ENCODE measurements at regions not wholly inside any gene's neighbourhood (a gene's known extent, or its start where the extent isn't known, plus 50 kb on each side); places are given as distances from the start of the nearest gene placed in this dataset.
"Not testable (repeated sequence)": the region's sequence is repeated elsewhere in the genome, so short reads cannot be mapped to it uniquely, and the experiment has no call there.

DNA sequence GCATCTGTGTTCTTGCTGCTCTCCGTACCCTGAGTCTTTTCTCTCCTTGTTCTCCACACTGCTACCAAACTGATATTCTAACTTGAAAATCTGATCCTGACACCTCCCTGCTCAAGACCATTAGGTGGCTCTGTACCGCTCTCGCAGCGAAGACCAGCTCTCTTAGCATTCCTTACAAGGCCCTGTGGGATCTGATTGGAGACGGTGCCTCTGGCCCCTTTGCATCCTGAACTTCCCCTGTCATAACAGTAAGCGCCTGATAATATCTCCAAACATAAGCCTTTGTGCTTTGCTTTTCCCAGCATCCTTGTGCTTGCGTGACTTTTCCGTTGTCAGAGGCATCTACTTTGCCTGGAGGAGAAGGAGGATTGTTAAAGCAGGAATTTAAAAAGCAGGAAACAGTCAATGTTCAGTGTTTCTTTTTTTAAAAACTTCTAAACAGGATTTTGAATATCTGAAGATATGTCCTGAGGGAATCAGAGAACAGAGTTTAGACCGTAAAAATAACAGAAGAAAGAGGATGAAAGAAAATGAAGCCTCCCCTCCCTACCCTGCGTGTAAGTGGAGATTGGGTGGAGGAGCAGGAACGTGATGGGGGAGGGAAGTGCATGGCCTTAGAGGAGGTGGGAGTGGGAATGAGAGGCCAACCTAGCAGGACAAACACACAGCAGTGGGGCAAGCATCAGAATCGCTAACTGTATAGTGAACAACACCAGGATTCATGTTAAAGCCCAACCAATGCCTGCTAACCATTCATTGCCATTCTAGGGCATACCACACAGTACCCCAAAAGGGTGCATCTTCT is 89.2 kb upstream of the STMND1 start:
- peak; percentile 20 for DNase-seq (ENCODE audit: low spot score)

DNA sequence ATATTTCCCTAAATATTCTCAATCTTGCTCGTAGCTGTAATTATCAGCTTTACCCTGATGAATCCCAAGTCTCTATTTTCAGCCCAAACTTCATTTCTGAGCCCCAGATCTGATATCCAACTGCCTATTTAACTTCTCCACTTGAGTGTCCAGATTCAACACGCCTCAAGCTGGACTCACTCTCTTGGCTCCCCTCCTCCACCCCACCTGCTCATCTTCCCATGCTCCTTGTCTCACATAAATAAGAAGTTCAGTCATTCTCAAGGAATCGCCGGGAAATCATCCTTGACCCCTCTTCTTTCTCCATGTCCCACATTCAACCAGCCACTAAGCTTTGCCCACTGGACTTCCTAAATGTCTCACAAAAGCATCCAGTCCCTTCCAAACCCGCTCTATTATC is 89.9 kb upstream of the STMND1 start:
- no peak for DNase-seq (ENCODE audit: low spot score)

DNA sequence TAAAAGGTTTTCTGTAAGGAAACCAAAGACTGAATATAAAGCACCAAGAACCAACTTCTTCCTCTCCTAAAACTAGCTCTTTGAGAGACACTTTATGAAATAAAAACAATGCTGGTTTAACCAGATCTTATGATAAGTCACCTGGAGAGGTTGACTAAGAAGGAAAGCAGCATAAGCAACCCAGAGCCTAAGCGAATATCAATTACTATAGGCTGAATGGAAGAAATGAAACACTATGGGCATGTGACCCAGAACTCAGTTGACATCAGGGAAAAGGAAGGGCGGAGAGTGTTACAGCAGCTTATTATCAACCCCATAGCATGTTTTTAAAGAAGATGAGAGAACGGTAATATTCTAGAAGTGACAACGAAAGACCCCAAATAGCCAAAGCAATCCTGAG is 94.1 kb upstream of the STMND1 start:
- no peak for DNase-seq (ENCODE audit: low spot score)

GRCh38 chr6:17006543-17006942 is 95.3 kb upstream of the STMND1 start:
- DNase-seq (ENCODE audit: low spot score), result no peak

GRCh38 chr6:17004269-17004668 is 97.6 kb upstream of the STMND1 start:
- no peak for DNase-seq (ENCODE audit: low spot score)

- no peak for DNase-seq (ENCODE audit: low spot score)
Observed at GRCh38 chr6:17002123-17002522, 99.7 kb upstream of the STMND1 start.

GRCh38 chr6:17001188-17001587 is 100.7 kb upstream of the STMND1 start:
- no peak for DNase-seq (ENCODE audit: low spot score)

GRCh38 chr6:16999491-17000436 is 102.1 kb upstream of the STMND1 start:
- DNase-seq (ENCODE audit: low spot score), result no peak

DNA sequence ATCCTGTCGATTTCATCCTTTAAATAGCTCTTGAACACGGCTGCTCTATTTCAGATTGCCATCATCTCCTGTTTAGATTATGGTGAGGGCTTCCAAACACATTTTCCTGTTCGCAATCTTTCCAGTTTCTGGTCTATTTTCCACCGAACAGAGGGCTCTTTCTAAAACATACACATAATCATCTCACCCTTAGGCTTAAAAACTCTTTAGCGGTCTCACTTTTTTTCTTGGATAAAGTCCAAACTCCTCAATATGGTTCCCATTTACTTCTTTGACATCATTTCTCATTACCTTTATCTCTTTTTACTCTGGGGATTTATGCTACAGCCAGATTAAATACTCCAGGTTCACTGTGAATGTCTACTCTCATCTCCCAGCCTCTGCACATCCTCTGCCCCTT is 103.4 kb upstream of the STMND1 start:
- no peak for DNase-seq (ENCODE audit: low spot score)

- no peak for DNase-seq (ENCODE audit: low spot score)
Observed at GRCh38 chr6:16995511-16996250, 106.2 kb upstream of the STMND1 start.

- DNase-seq (ENCODE audit: low spot score), result no peak
Observed at GRCh38 chr6:16993396-16993795, 108.5 kb upstream of the STMND1 start.

- no peak for DNase-seq (ENCODE audit: low spot score)
Observed at GRCh38 chr6:16991981-16992629, 109.7 kb upstream of the STMND1 start.

GRCh38 chr6:16989976-16990375 is 111.9 kb upstream of the STMND1 start:
- not testable (repeated sequence) for DNase-seq (ENCODE audit: low spot score)

- DNase-seq (ENCODE audit: low spot score), result no peak
Observed at GRCh38 chr6:16989382-16989781, 112.5 kb upstream of the STMND1 start.

DNA sequence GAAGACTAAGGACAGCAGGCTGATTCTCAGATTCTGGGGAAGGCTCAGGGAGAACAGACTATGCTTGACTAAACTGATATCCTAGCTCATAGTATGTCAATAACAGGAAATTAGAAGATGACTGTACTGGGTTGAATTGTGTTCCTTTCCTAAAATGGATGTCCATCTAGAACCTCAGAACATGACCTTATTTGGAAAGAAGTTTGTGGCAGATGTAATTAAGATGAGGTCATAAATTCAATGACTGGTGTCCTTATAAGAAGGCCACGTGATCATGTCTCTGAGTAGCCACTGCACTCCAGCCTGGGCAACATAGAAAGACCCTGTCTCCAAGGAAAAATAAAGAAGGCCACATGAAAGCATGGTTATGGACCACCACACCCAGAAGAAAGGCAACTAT is 113.9 kb upstream of the STMND1 start:
- DNase-seq (ENCODE audit: low spot score), result no peak

DNA sequence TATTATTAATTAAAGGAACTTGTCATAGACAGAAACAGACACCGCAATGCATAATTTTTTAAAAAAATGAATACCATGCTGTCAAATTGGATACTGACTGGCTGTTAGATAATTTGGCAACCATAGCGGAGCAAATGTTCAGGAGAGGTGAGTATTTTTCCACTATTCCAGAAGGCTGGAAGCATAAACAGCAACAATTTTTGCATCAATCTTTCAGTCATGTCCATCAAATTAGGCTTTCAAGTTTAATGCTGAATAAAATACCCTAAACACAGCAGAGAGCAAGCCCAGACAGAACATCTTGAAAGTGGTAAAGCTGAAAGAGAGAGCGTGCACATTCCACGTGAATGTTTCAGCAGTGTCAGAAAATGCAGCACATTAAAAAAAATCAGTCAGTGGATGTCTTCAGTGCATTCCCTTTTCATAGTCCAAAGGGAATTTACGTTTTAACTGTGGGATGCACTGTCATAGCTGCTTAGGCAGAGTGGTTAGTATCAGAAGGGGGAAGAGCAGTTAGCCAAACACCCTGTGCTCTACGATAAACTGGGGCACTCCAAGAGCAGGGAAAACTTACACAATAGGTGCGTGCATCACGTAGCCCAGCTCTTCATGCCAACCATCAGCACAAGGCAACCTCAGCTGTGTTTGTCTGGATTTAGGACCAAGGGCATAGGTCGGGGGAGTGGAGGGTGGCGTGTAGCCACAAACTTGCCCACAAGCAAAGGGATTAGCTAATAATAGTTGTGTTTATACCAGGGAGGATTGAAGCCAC is 116.2 kb upstream of the STMND1 start:
- no peak for DNase-seq (ENCODE audit: low spot score)

DNA sequence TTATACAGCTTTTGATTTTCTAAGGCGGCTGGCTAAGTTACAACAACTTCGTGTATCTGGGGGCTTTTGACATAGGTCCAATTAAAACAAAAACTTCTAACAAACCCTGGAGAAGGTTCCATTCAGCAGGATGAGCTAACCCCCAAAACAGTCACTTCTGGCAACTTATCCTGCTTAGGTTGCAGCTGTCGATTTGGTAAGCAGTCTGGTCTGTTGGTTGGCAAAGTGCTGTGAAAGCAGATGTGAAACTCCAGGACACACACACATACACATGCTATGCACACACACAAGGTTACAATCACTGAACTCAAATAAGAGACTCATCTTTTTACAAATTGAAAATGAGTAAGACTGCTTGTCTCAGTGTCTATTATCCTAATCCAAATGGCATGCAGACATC is 119.0 kb upstream of the STMND1 start:
- no peak for DNase-seq (ENCODE audit: low spot score)

- no peak for DNase-seq (ENCODE audit: low spot score)
Observed at GRCh38 chr6:16979677-16980370, 122.0 kb upstream of the STMND1 start.

GRCh38 chr6:16978686-16979085 is 123.2 kb upstream of the STMND1 start:
- no peak for DNase-seq (ENCODE audit: low spot score)

GRCh38 chr6:16976385-16977183 is 125.3 kb upstream of the STMND1 start:
- no peak for DNase-seq (ENCODE audit: low spot score)

All from HuH-7.5 (cell line).